Activated T-helper 9 cell treated with anti-CD3 and anti-CD28 coated beads, Interleukin-2, amount 50 U/mL, for 16 hours (primary cell): ENCODE measurements at regions not wholly inside any gene's neighbourhood (a gene's known extent, or its start where the extent isn't known, plus 50 kb on each side); places are given as distances from the start of the nearest gene placed in this dataset.

Source experiments
- DNase-seq: peaks from one replicate; pipeline ENCODE4 v3.0.0-alpha.2; 2020; ENCODE audit warnings: low read depth

DNA sequence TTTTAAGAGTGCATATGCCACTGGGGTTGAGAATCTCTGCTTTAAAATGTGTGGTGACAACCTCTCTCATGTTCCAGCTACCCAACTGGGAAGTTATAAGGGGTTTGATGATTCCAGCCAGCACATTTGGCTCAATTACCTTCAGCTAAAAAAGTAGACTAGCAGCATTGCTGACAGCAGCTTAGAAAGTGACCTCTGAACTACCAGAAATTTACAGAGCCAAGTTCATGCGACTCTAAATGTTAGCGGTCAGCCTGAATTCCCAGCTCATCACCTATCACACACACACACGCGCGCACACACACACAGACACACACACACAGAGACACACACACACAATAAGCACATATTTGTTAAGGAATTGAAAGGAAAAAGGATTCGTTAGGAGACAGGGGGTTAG is 377.5 kb downstream of the TMEM167A start:
- no peak for DNase-seq

DNA sequence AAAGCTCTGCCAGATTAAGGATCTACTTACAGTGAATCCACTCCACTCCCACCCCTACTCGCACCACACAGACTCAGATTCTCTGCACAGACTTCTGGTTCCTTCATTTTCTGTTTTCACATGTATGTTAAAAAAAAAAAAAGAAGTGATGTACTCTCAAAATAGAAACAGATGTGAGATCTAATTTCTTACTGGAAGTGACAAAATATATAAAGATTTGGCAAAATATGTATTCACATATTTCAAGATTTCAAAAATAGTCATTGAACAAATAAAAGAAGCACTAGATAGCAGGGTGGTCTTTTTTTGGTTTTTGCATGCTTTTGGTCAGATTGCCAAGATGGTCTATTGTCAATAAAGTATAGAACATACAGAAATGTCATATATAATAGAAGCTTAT is 379.2 kb downstream of the TMEM167A start:
- no peak for DNase-seq

DNA sequence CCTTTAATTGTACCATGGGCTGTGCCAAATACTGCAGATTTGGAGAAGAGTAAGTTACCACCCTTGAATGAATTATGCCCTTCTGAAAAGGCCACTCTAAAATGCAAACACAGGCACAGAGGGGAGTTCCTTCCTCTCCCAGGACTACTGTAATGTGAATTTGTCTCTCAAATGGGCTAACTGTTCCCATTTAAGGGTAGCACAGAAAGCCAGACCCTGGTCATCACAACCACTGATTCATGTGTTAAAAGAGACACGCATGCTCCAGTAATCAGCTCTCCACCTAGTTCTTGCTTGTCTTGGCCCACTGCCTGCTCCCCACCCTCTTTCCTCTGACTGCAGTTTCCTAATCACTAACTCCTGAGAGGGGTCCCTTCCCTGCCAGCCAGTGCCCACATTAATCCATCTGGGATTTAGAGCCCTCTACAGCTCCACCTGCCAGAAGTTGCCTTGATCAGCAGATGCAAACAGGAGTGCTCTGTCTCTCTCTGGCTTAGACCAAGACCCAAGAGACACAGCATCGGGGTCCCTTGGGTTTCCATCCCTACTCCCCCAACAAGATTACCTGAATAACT is 382.4 kb downstream of the TMEM167A start:
- no peak for DNase-seq

DNA sequence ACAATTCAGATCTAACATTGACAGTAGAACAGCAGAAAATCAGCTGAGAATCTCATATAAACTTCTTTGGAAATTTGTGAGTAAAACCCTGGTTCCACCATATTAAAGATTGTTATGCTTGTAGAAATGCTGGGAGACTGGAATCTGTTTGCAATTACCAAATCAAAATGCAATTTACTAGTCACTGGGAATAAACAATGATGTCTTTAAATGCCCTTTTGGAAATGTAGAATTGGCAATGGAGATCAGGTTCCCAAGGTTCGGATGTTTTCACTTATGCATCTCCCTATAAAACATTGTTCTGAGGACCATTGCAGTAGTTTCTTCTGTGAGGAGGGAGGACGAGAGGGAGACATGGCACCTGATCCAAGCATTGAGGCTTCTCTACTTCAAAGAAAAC is 384.4 kb downstream of the TMEM167A start:
- no peak for DNase-seq

DNA sequence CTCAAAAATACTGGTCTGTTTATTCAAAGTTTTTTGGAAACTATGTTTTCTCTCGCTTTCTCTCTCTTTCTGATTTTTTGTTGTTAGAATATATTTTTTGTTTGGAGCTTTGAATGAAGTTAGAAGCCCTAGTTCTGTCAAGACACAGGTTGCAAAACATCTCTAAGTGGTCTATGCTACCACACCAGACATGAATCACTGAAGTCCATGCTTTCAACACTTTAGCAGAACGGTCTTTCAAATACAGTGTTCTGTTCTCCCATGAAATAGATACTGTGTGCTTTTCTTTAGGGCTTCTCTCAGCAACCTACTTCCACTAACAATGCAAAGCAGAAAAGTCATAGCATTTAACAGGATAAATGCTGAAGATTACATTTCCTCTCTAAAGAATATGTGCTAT is 392.5 kb downstream of the TMEM167A start:
- no peak for DNase-seq

DNA sequence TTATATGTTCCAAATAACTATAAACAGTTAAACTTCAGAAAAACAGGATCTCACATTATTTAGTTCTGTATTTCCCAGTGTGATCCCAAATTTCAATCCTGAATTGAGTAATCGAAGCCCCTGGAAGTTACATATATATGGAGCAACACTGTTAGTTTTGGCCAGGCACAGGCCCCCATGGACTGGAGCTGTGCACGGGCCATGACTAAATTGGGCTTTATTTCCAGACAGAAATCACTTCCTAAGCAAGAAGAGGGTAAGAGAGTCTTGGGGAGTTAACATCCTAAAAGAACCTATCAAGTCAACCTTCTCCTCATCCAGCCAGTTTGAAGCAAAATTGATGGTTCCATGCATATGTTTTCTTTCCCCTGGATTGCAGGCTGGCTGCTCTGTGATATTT is 393.0 kb downstream of the TMEM167A start:
- DNase-seq = no peak

DNA sequence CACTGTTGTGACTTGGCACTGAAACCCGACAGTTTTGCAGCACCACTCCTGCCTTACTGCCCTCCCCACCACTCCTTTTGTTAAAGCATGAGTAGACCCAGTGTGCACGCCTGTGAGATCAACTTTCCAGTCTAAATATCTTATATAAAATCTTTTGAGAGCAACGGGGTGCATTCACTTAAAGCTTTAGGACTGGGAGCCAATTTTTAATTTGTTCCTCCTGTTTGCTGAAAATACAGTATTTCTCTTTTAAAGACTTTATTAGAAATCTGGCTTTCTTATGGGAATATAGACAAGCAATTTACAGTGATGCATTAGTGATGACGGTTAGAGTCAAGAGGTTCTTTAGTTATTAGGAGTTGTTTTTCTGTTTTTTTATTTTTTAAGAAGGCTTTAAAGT is 397.5 kb downstream of the TMEM167A start:
- DNase-seq = no peak

DNA sequence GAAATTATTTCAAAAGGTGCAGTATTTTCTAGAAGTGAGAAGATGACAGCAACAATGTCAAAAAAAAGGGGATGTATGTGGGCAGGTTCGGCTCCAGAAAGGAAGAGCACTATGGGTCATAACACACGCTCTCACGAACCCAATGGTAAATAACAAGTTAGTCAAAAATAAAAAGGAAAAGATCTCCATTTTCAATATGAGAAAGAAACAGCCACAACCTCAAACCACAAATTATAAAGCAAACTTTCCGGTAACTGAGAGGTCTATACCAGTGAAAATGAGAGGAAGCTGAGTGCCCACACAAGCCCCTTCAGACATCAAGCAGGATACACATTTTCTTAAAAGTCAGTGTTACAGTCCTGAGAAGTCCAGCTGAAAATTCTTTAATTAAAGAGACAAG is 398.5 kb upstream of the RPS23 start:
- DNase-seq = no peak

DNA sequence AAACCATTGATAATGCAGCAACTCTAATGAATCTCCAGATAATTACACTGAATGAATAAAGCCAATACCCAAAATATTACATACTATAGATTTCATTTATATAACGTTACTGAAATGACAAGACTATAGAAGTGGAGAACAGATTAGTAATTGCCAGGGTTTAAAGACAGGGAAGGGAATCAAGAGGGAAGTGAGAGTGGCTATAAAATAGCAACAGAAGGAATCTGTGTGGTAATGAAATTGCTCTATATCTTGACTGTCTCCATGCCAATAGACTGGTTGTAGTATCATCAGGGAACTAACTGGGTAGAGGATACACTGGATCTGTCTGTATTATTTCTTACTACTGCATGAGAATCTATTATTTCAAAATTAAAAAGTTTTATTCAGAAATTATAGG is 396.5 kb upstream of the RPS23 start:
- no peak for DNase-seq

DNA sequence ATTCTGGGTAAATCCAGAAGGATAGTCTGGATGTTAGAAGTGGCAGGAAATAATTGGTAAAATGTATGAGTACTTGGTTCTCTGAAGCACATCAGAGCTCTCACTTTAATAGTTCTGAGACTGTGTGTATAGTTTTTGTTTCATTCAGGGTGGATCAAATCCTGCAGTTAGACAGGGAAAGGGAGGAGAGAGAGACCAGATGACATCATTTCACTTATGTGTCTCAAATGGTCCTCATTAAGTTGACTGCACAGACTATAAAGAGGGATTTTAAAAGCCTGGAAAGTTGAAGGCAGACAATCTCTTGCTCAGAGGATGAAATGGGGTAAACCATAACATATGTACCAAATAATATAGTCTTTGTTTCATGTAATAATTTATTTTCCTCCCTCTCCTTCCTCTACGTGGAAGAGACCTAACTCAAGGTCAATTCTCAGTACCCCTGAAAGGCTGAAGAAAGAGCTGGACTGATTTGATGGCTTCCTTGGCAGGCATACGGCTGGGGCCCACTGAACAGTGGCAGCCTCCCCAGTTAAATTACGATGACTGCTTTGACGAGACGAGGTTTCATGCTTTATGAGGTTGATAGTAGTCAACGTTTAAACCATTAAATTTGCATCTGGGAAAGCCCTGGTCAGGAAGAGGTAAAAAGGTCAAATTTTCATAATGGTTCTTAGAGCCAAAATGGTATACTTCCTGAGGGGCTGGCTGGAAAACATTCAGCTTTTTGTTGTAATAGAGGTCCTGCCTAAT is 395.1 kb upstream of the RPS23 start:
- DNase-seq = no peak

DNA sequence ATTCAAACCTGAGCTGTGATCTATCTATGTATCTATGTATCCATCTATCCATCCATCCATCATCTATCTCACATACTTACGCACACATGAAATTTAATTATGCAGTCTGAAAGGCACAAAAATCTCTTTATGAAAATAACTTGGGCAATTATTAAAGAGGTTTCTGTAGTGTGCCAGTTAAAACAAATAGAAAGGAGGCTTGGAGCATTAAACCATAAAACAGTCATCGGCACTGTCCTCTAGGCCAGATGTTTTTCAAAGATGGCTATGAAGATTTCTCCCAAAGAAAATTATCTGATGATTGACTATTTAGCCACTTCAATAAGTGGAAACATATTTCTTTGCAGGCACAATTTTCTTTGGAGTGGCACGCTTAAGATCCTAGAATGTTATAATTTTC is 392.5 kb upstream of the RPS23 start:
- DNase-seq = no peak

DNA sequence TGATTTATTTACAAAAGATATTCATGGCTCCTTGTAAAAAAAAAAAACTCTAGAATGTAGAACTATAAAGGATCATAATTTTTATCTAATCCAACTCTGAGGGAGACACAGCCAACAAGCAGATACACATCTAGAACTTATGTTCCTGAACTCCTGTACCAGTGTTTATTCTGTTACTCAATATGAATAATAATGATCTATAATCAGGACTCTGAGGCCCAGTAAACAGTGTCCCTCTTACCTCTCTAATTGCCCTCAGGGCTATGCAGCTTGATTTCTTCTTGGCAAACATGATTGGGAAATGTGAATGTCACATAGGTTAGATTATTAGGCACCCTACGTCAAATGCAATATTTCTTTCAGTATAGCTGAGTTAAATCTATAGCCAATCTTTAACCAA is 391.6 kb upstream of the RPS23 start:
- DNase-seq = no peak

DNA sequence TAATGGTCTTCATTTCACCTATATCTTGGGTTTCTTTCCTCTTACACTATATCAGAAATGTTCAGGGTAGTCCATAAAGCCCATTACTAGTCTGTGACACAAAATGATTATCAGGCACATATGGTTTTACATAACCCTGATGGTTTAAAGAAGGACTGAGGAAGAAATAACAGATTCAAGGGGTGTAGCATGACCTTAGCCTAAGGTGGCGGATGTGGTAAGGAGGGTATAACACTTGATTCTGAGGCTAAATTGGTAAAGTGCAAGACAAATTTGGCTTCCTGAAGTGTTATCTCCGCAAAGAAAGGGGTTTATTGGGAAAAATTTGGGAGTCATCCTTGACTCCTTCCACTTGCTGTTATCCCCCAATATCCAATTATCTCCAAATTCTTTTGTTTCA is 388.2 kb upstream of the RPS23 start:
- DNase-seq = no peak

DNA sequence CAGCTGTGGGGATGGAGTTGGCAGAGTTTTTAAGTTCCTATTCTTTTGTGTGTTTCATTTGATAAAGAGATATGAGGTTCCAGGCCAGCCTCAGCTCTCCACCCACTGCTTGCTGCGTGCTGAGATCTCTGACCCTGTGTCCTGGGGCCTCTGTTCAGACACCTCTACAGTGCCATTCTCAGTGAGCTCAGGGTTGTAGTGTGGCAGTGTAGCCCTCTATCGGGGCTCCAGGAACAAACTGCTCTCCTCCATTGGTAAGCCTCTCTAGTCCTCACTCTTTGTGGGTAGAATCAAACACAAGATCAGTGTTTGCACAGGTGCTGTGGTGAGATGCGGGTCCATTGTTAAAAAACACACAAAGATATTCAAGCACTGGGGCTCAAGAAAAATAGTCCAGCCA is 386.6 kb upstream of the RPS23 start:
- DNase-seq = no peak

DNA sequence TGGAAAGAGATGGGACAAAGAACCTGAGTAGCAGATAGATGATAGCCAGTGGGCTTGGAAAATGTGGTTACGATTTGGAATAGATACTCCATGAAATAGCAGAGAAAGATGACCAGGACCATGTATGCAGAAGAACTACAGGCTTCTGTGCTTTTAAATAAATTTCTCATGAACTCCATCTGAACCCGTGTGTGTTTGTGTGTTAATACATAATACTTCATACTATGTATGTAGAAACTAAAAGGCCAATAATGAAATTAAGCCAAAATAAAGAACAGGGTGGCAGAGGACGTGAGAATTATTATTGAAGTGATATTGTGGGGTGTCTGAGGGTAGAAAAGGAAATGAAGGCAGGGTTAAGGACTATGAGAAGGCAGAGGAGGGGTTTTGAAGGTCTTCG is 385.1 kb upstream of the RPS23 start:
- DNase-seq = no peak

DNA sequence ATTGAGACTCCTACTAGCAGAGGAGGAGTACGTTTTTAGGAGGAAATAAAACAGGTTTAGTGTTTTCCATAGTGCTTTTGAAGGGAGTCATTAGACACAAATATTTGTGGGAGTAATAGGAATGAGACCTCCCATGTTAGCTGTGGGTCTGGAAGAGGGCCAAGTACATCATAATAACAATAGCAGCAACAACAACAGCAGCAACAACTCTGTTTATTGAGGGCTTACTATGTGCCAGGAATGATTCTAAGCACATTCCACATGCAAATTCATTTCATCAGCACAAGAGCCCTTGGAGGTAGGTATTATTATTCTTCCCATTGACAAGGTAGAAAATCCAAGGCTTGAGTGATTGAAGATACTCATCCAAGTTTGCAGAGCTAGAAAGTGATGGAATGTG is 384.2 kb upstream of the RPS23 start:
- DNase-seq = no peak

DNA sequence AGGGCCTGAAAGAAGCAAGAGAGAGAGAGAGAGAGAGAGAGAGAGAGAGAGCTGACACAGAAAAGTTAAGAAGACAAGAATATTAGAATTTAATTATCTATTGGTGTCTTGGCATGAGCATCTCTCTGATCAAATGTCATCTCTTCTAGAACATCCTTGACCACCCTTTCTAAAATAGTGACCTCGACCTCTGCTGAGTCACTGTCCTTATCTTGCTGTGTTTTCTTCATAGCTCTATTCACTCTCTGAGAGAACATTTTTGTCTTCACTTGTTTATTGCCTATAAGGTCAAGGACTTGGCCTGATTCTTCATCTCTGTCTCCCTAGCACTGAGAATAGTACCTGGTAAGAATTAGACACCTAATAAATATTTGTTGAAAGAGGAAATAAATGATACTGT is 383.8 kb upstream of the RPS23 start:
- DNase-seq = no peak

DNA sequence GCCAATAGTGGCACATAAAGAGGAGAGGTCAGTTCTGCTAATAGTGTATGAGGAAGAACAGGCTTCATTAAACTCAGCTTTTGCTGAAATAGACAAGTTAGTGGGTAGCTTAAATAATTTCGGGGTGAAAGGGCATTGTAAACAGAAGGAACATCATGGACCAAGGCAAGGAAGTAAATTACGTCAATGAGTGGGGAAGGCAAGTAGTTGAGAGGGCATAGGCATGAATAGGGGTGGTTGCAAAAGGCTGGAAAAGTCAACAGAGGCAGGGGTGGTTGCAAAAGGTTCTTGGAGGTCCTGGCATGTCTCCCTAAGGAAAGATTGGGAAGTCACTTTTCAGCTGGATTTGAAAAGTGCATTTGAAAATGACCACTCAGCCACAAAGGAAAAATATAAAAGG is 383.3 kb upstream of the RPS23 start:
- no peak for DNase-seq

DNA sequence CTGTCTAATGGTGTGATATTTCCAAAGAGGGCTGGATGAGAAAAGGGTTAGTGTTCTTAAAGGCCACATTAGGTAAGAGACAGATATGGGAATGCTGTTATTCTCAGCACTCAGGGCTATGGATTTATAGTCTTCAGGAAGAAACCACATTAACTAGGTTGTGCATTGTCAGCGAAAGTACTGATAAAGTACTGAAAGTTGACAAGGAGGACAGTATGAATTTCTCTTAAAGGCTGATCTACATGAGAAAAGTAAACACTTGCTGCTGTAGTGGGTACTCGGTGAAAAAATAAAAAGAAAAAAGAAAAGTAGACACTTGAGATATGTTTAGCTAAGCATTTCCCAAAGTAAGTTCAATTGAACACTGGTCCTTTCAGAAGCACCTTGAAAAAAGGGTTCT is 381.0 kb upstream of the RPS23 start:
- DNase-seq = no peak

DNA sequence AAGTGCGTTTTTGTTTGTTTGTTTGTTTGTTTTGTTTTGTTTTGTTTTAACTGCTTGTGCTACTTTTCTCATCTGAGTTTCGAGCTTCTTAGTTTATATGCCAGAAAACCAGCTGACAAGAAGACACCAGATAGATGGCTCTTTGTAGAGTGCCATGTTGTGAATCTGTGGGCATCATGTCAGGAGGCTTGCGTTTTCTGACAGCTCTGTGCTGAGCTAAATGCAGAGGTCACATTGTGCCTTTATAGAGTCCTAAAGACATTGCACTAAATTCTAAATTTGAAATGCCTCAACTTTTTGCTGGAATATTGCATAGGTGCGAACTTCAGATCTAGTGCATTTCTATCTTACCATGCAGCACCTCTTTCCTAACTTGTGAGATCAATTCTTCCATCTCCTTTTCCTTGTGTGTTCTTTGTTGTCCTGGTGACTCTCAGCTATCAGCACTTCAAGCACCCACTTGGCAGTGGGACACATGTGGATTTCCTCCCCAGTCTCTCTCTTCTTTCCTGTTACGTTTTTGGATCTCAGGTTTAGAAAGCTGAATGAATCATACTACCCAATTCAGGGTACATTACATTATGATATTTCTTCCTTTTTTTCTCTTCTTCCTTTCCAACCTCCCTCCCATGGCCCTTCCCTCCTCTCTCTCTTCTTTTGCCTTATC is 379.0 kb upstream of the RPS23 start:
- no peak for DNase-seq

DNA sequence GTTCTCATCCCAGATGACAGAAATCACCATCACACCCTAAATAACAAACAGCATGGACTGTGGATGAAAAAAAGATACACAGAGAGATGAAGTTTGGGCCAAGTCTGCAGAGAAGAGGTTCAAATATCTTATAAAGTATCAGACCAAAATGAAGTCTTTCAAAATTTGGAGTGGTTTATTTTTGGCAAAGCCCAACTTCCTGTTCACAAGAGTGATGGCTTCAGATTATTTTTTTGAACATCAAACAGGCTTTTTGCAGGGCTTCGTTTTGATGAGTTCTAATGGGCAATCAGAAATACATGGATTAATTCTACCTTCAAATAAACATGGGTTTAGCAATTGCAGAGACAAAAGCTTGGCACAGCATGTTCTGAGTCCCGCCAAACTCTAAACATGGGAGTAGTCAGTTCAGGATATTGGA is 378.2 kb upstream of the RPS23 start:
- no peak for DNase-seq

DNA sequence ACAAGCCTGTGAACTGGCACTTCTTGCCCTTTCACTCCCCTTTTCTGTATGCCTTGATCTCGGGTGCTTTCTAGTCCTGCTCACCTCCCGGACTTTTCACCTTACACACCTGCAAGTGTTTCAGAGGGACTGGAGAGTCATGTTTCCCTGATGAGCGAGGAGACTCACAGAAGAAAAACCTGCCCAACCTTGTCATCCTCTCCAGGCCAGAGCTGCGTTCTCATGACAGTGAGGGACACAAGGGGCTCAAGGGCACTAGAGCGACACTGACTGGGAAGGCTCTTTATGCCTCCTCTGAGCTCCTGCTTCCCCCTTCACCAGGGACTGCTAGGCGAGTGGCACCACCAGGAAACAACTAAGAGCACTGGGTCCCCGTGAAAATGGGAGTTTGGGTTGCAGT is 376.9 kb upstream of the RPS23 start:
- DNase-seq = no peak

DNA sequence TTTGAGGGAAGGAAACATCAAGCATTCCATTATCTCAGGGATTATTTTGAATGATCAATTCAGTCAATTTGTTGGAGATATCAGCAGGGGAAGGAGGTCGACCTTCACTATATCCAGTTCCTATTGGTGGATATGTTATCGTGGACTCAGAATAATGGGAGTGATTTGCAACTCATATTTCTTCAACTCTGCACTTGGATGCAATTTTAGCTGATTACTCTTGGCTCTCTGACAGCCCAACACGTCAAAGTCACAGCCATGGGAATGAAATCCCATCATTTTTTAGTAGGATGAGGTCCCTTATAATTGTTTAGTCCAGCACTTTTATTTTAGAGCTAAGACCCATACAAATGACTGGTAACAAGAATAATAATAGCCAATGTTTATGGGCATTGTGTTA is 371.8 kb upstream of the RPS23 start:
- DNase-seq = no peak

DNA sequence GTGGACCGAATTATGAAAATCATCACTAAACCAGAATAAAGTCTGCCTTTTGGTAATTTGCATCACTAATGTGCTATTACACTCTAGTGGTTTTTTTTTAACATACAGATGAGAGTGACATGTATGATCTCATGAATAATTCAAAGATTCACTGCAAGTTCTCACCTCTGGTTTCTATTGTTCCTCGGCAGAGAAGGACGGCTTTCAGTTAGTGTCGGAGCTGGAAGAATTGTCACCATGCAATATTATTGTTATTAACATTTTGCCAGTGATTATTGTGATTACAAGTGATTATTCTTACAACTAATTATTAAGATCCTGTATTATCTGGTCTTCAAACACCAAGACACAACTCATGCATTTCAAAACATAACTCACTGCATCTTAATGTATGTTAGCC is 366.6 kb upstream of the RPS23 start:
- DNase-seq = no peak
